Body of pancreas (tissue), 4 donors: ENCODE measurements at regions not wholly inside any gene's neighbourhood (a gene's known extent, or its start where the extent isn't known, plus 50 kb on each side); places are given as distances from the start of the nearest gene placed in this dataset.
A peak's percentile ranks its signal among the peaks of the same experiment; 100 is the strongest.

Source experiments
- ATAC-seq: fragments of 150-250 bp; one replicate; pipeline ENCODE4 v1.9.1; 2016
- DNase-seq, 4 donors: peaks; one replicate each; pipeline ENCODE4 v3.0.0-alpha.2; 2019
- H3K27ac ChIP-seq, 4 donors: fragments of 200-600 bp; sonication (generic); 1 replicate in 3 of 4; 2 replicates in 1 of 4; pipeline versions ENCODE4 v1.5.1 to v1.6.1; 2016 to 2019; ENCODE audit warnings: mild to moderate bottlenecking in 1 of 4, mixed read lengths in 1 of 4, moderate library complexity in 1 of 4
- H3K27me3 ChIP-seq, 2 donors: fragments of 200-600 bp; sonication (generic); one replicate each; pipeline ENCODE4 v1.6.0; 2016; ENCODE audit warnings: mild to moderate bottlenecking in 1 of 2
- H3K36me3 ChIP-seq, 2 donors: fragments of 200-600 bp; sonication (generic); replicated peaks in 1 of 2; 2 replicates each; pipeline ENCODE4 v1.5.1; 2016; ENCODE audit warnings: low read depth in 2 of 2; ENCODE audit not compliant: insufficient read depth in 1 of 2
- H3K4me1 ChIP-seq: fragments of 200-600 bp; sonication (generic); one replicate; pipeline ENCODE4 v1.6.0; 2016
- H3K4me3 ChIP-seq, 2 donors: fragments of 200-600 bp; sonication (generic); 1 replicate in 1 of 2; 2 replicates in 1 of 2; pipeline ENCODE4 v1.5.1; 2016 to 2019
- H3K9me3 ChIP-seq, 3 donors: fragments of 200-600 bp; sonication (generic); 1 replicate in 2 of 3; 2 replicates in 1 of 3; pipeline ENCODE4 v1.5.1; 2016
- POLR2A ChIP-seq, 3 donors: fragments of 450-650 bp; IDR thresholded peaks; one replicate each; pipeline ENCODE4 v1.6.1; 2016; ENCODE audit warnings: antibody characterized with exemption in 3 of 3, mild to moderate bottlenecking in 2 of 3
- whole genome bisulfite sequencing, 2 donors: methylation state at CpG; one replicate each; pipeline ENCODE4 v1.1.5; 2017; 5-methylcytosine and 5-hydroxymethylcytosine counted together
- intact Hi-C: fragments of 100-400 bp; cut with DNase I; formaldehyde crosslinking; loops from one replicate; pipeline ENCODE4 v1.15.1; 2023
- TF ChIP-seq, protein P1 (sequence below), 7 experiments: fragments of 450-650 bp in 4 of 7; fragments of 200-600 bp in 3 of 7; sonication (generic) in 3 of 7; IDR thresholded peaks; one replicate each; pipeline ENCODE4 v1.5.1; 2016 to 2019; ENCODE audit warnings: antibody characterized with exemption in 7 of 7

DNA sequence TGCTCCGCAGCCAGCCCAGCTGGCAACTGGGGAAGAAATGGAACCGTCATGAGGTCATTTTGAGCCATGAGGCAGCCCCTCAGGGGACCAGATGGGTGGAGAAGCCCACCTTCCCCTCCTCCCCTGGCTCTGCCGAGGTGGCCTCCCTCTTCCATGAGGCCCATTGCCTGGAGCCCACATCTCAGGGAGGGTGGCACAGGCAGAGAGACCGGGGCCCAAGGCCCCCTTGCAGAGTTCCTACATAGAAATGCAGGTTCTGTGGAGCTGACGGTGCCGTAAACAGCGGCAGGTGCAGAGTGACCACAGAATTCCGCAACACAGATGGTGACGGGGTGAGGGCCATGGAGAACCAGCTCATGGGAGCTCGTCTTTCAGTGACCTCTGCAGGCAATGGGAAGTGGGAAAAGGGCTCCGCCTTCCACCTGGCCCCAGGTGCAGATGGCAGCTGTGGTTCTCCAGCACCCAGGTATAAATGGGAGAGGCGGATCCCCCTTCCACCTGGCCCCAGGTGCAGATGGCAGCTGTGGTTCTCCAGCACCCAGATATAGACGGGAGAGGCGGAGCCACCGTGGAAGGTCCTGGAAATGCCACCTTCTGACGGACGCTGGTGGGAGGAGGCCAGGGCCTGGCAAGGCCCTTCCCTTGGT, 765.4 kb downstream of the BRD1 start:
- peaks cover 26% of the 10 kb centered on the region for H3K4me1 ChIP-seq
- TF ChIP-seq POLR2A (IDR thresholded peaks at IDR 0.05) = peak; percentile 12 to 34 (median 31)
- TF ChIP-seq, protein P1, sequence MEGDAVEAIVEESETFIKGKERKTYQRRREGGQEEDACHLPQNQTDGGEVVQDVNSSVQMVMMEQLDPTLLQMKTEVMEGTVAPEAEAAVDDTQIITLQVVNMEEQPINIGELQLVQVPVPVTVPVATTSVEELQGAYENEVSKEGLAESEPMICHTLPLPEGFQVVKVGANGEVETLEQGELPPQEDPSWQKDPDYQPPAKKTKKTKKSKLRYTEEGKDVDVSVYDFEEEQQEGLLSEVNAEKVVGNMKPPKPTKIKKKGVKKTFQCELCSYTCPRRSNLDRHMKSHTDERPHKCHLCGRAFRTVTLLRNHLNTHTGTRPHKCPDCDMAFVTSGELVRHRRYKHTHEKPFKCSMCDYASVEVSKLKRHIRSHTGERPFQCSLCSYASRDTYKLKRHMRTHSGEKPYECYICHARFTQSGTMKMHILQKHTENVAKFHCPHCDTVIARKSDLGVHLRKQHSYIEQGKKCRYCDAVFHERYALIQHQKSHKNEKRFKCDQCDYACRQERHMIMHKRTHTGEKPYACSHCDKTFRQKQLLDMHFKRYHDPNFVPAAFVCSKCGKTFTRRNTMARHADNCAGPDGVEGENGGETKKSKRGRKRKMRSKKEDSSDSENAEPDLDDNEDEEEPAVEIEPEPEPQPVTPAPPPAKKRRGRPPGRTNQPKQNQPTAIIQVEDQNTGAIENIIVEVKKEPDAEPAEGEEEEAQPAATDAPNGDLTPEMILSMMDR (IDR thresholded peaks at IDR 0.05) = no peak
- intact Hi-C loops = no loop called here

DNA sequence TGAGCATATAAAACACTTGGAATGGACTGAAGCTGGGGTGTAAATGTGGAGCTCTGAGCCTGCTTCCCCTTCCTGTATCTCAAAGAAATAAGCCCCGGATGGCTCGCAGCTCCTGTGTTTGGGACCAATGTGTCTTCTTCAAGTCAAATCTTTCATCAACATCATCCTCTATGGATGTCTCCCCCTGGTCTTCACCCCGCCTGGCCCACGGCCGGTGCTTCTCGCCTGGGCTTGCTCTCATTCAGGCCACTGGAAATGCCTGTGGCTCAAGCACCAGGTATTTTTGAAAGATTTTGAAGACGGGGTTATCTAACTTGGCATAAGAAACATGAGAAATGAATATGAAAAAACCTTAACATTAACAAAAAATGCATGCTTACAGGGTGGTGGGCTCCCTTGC, 769.8 kb downstream of the BRD1 start:
- 83 to 89% methylated on average over 7 of the region's 7 CpGs for WGBS, 2 donors
- no peaks in the 10 kb centered on the region for H3K9me3 ChIP-seq
- TF ChIP-seq, protein P1 (IDR thresholded peaks at IDR 0.05) = no peak
- no peak for TF ChIP-seq POLR2A (IDR thresholded peaks at IDR 0.05)
- DNase-seq (no peak), ATAC-seq (no peak)
- no peaks in the 10 kb centered on the region for H3K36me3 ChIP-seq
- intact Hi-C loops = no loop called here
- H3K27me3 ChIP-seq = no peaks in the 10 kb centered on the region
- H3K4me3 ChIP-seq = no peak overlapping the region
- H3K4me1 ChIP-seq = peaks cover 22% of the 10 kb centered on the region
- no peak overlapping the region for H3K27ac ChIP-seq

More for the DNA sequence above, 765.4 kb downstream of the BRD1 start:
- H3K27me3 ChIP-seq = no peaks in the 10 kb centered on the region
- no peaks in the 10 kb centered on the region for H3K9me3 ChIP-seq
- DNase-seq (peak; percentile 87 to 95 (median 92)), ATAC-seq (peak; percentile 97)
- 38 to 44% methylated on average over 7 to 17 of the region's 17 CpGs for WGBS, 2 donors
- no peak overlapping the region for H3K4me3 ChIP-seq
- H3K36me3 ChIP-seq = no peaks in the 10 kb centered on the region
- H3K27ac ChIP-seq = peak overlapping the region; percentile 62 to 87 (median 80)

DNA sequence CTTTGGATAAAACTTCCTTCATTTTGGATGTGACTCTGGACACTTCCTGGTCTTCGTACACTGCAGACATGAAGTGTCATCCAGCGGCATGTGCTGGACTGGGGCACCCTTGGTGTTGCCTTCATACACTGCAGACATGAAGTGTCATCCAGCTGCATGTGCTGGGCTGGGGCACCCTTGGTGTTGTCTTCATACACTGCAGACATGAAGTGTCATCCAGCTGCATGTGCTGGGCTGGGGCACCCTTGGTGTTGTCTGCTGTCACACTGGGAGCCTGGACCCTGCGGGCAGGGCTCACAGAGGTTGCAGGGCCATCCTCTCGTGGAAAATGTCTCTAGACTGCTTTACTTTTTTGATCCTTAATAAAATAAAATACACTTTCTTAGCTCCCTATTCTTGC, 771.4 kb downstream of the BRD1 start:
- Histone ChIP-seq H3K4me3 (no peak overlapping the region), H3K36me3 (no peaks in the 10 kb centered on the region), H3K27me3 (no peaks in the 10 kb centered on the region), H3K27ac (no peak overlapping the region), H3K4me1 (peaks cover 6% of the 10 kb centered on the region), H3K9me3 (no peaks in the 10 kb centered on the region)
- 90 to 94% methylated on average over 4 of the region's 4 CpGs for WGBS, 2 donors
- DNase-seq (no peak), ATAC-seq (no peak)
- intact Hi-C loops = no loop called here
- TF ChIP-seq, protein P1 (IDR thresholded peaks at IDR 0.05) = no peak
- no peak for TF ChIP-seq POLR2A (IDR thresholded peaks at IDR 0.05)

DNA sequence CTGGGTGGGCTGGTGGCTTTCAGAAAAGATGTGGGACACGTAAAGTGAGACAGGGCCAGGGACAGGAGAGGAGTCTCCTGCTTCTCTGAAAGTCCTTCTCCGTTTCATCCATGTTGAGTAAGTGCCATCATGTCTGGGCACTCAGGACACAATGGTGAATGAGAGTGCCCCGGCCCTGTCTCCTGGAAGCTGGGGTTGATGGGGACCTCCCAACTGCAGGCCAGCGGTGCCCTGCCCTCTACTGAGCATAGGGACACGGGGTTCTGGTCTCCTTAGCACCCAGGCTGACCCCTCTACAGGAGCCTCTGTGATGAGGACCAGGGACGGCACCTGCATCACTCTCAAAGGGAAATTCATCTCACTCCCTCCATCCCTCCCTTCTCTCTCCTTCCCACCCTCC, 772.3 kb downstream of the BRD1 start:
- H3K27me3 ChIP-seq = no peaks in the 10 kb centered on the region
- H3K4me1 ChIP-seq = no peaks in the 10 kb centered on the region
- H3K36me3 ChIP-seq = no peaks in the 10 kb centered on the region
- ATAC-seq (no peak), DNase-seq (no peak)
- 89 to 94% methylated on average over 6 of the region's 6 CpGs for WGBS, 2 donors
- no peak overlapping the region for H3K27ac ChIP-seq
- no peaks in the 10 kb centered on the region for H3K9me3 ChIP-seq
- no peak overlapping the region for H3K4me3 ChIP-seq
- TF ChIP-seq POLR2A (IDR thresholded peaks at IDR 0.05) = no peak
- intact Hi-C loops = no loop called here

DNA sequence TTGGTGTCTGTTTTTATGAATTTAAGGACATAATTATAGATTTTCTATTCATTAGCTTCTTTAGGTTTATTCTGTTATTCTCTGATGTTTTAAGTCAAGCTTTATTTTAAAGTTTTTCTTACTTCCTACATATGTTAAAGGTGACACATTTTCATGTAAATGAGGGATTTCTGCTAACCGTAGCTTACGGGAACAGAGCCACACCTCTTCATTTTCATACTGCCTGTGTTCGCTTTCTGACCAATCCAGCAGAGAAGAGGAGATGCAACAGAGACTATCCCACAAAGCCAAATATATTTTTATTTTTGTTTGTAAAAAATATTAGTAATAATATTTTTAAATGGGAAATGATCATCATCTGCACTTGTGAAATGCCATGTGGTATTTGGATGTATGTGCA, 774.1 kb downstream of the BRD1 start:
- ATAC-seq (no peak), DNase-seq (no peak)
- no peaks in the 10 kb centered on the region for H3K4me1 ChIP-seq
- peaks cover 0 to 7% of the 10 kb centered on the region in 2 donors for H3K27me3 ChIP-seq
- no peaks in the 10 kb centered on the region for H3K9me3 ChIP-seq
- no peak overlapping the region for H3K27ac ChIP-seq
- H3K36me3 ChIP-seq = no peaks in the 10 kb centered on the region
- TF ChIP-seq, protein P1 (IDR thresholded peaks at IDR 0.05) = no peak
- no peak for TF ChIP-seq POLR2A (IDR thresholded peaks at IDR 0.05)
- intact Hi-C loops = no loop called here
- no peak overlapping the region for H3K4me3 ChIP-seq
- WGBS, 2 donors = 85% methylated on average over 3 of the region's 3 CpGs
